Stimulated activated CD4-positive, alpha-beta T cell treated with anti-CD3 and anti-CD28 coated beads, Interleukin-15, amount 100 ng/mL, for 48 hours (primary cell): ENCODE measurements at regions not wholly inside any gene's neighbourhood (a gene's known extent, or its start where the extent isn't known, plus 50 kb on each side); places are given as distances from the start of the nearest gene placed in this dataset.
"Not testable (repeated sequence)": the region's sequence is repeated elsewhere in the genome, so short reads cannot be mapped to it uniquely, and the experiment has no call there.

Experiments
- DNase-seq, 2 donors: peaks; one replicate each; pipeline ENCODE4 v3.0.0-alpha.2; 2020; ENCODE audit warnings: low read depth in 2 of 2

- DNase-seq = no peak
These were observed 1112.8 kb downstream of the TUSC7 start for GRCh38 chr3:117822416-117822815.

GRCh38 chr3:117836296-117836695, 1126.7 kb downstream of the TUSC7 start:
- no peak for DNase-seq

- no peak for DNase-seq
These were observed 1127.8 kb downstream of the TUSC7 start for GRCh38 chr3:117837391-117837790.

- DNase-seq = no peak
These were observed 1132.5 kb downstream of the TUSC7 start for GRCh38 chr3:117842086-117842485.

- no peak for DNase-seq
These were observed 1133.8 kb downstream of the TUSC7 start for GRCh38 chr3:117843356-117843755.

GRCh38 chr3:117844676-117845075, 1135.1 kb downstream of the TUSC7 start:
- DNase-seq = no peak

- no peak for DNase-seq
These were observed 1136.7 kb downstream of the TUSC7 start for GRCh38 chr3:117846238-117846637.

- no peak for DNase-seq
These were observed 1139.0 kb downstream of the TUSC7 start for GRCh38 chr3:117848606-117849005.

GRCh38 chr3:117853923-117854668, 1144.5 kb downstream of the TUSC7 start:
- DNase-seq = no peak

- no peak for DNase-seq
These were observed 1146.8 kb downstream of the TUSC7 start for GRCh38 chr3:117856354-117856753.

- DNase-seq = no peak
These were observed 1153.6 kb downstream of the TUSC7 start for GRCh38 chr3:117863146-117863545.

- DNase-seq = no peak
These were observed 1155.8 kb downstream of the TUSC7 start for GRCh38 chr3:117865338-117865737.

GRCh38 chr3:117868766-117869165, 1159.2 kb downstream of the TUSC7 start:
- DNase-seq = no peak

GRCh38 chr3:117871934-117872333, 1162.4 kb downstream of the TUSC7 start:
- no peak for DNase-seq

- DNase-seq = not testable (repeated sequence)
These were observed 1161.9 kb downstream of the IGSF11 start for GRCh38 chr3:117872594-117873248.

- DNase-seq = no peak
These were observed 1161.4 kb downstream of the IGSF11 start for GRCh38 chr3:117873249-117873600.

GRCh38 chr3:117874028-117874690, 1160.5 kb downstream of the IGSF11 start:
- DNase-seq = no peak

- DNase-seq = no peak
These were observed 1159.5 kb downstream of the IGSF11 start for GRCh38 chr3:117874904-117875874.

GRCh38 chr3:117875887-117876286, 1158.8 kb downstream of the IGSF11 start:
- DNase-seq = no peak

GRCh38 chr3:117880638-117881037, 1154.0 kb downstream of the IGSF11 start:
- no peak for DNase-seq

- DNase-seq = no peak
These were observed 1153.4 kb downstream of the IGSF11 start for GRCh38 chr3:117881210-117881609.

GRCh38 chr3:117885011-117885441, 1149.6 kb downstream of the IGSF11 start:
- DNase-seq = no peak
